Transverse colon (tissue), 4 donors: ENCODE measurements at regions not wholly inside any gene's neighbourhood (a gene's known extent, or its start where the extent isn't known, plus 50 kb on each side); places are given as distances from the start of the nearest gene placed in this dataset.
A peak's percentile ranks its signal among the peaks of the same experiment; 100 is the strongest.

Source experiments
- DNase-seq: peaks from one replicate; pipeline ENCODE4 v3.0.0-alpha.2; 2019
- H3K27ac ChIP-seq, 4 donors: fragments of 200-600 bp; sonication (generic); 2 replicates each; pipeline ENCODE4 v1.5.1; 2016 to 2018; ENCODE audit warnings: inconsistent platforms in 4 of 4
- H3K27me3 ChIP-seq: fragments of 200-600 bp; sonication (generic); 2 replicates; pipeline ENCODE4 v1.5.1; 2017; ENCODE audit warnings: inconsistent platforms
- H3K36me3 ChIP-seq, 4 donors: fragments of 200-600 bp; sonication (generic); 2 replicates each; pipeline ENCODE4 v1.5.1; 2017 to 2019; ENCODE audit warnings: inconsistent platforms in 4 of 4
- H3K4me1 ChIP-seq, 4 donors: fragments of 200-600 bp; sonication (generic); 2 replicates each; pipeline ENCODE4 v1.5.1; 2017 to 2020; ENCODE audit warnings: inconsistent platforms in 4 of 4
- H3K4me3 ChIP-seq, 4 donors: fragments of 200-600 bp; sonication (generic); 1 replicate in 1 of 4; 2 replicates in 3 of 4; pipeline versions ENCODE4 v1.5.1 to v1.6.1; 2017 to 2019; ENCODE audit warnings: inconsistent platforms in 4 of 4
- H3K9me3 ChIP-seq, 2 donors: fragments of 200-600 bp; sonication (generic); 2 replicates each; pipeline ENCODE4 v1.5.1; 2017 to 2019; ENCODE audit warnings: inconsistent platforms in 2 of 2
- CTCF ChIP-seq, 5 experiments: fragments of 200-600 bp in 3 of 5; fragments of 450-650 bp in 2 of 5; sonication (generic) in 3 of 5; IDR thresholded peaks; 1 replicate in 2 of 5; 2 replicates in 3 of 5; pipeline ENCODE4 v1.5.1; 2016 to 2017; ENCODE audit warnings: antibody characterized with exemption in 5 of 5, inconsistent platforms in 3 of 5, mild to moderate bottlenecking in 2 of 5, moderate library complexity in 1 of 5
- EP300 ChIP-seq: sonication (generic); formaldehyde crosslinking; IDR thresholded peaks from one replicate; pipeline ENCODE4 v1.6.1; 2017; ENCODE audit warnings: antibody characterized with exemption, low read depth
- POLR2A ChIP-seq: fragments of 450-650 bp; IDR thresholded peaks from one replicate; pipeline ENCODE4 v1.6.1; 2016; ENCODE audit warnings: antibody characterized with exemption, mild to moderate bottlenecking, moderate library complexity
- POLR2AphosphoS5 ChIP-seq, 3 donors: sonication (generic); formaldehyde crosslinking; IDR thresholded peaks; one replicate each; pipeline ENCODE4 v1.6.1; 2016; ENCODE audit warnings: antibody characterized with exemption in 3 of 3
- WGBS, 2 donors: methylation state at CpG; one replicate each; pipeline ENCODE4 v1.1.5; 2018; ENCODE audit warnings: low coverage in 1 of 2; 5-methylcytosine and 5-hydroxymethylcytosine counted together
- in situ Hi-C, 4 donors: fragments of 200-750 bp; cut with MboI; loops; one replicate each; pipeline versions ENCODE4 v1.15.0 to v1.15.1; 2017; ENCODE audit warnings: low sequenced_read_pairs in 3 of 4, low pct_ligation_motif_present in 1 of 4, low pct_unique_long_range_greater_than_20kb in 1 of 4
- intact Hi-C: fragments of 100-400 bp; cut with DNase I; formaldehyde crosslinking; loops from one replicate; pipeline ENCODE4 v1.15.1; 2023; ENCODE audit warnings: low total_unique reads

- no peaks in the 10 kb centered on the region for H3K4me1 ChIP-seq
- TF ChIP-seq POLR2AphosphoS5 (IDR thresholded peaks at IDR 0.05) (no peak), CTCF (IDR thresholded peaks at IDR 0.05) (no peak), POLR2A (no peak), EP300 (no peak)
- in situ Hi-C loops: no loop called here
Observed at GRCh38 chr11:76275446-76275845, 69.1 kb upstream of the WNT11 start.

DNA sequence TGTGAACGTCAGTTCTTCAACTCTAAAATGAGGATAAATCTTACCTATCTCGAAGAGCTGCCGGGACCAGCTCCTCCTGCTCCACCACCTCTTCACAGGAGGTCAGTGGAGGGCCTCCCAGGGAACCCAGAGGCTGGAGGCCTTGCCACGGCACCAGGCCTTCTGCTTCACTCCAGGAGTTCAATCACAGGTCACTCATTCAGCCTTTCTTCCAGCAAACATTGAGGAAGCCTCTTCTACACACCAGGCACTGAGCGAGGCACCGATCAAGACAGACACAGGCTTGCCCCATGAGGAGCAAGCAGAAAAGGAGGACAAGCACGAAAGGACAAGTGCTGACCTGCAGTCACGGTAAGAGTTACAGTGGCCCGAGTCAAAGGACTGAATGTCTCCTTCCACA lies 64.8 kb upstream of the WNT11 start:
- Histone ChIP-seq H3K4me1 (no peaks in the 10 kb centered on the region), H3K36me3 (no peaks in the 10 kb centered on the region), H3K27me3 (no peaks in the 10 kb centered on the region), H3K27ac (no peak overlapping the region), H3K4me3 (no peak overlapping the region), H3K9me3 (no peaks in the 10 kb centered on the region)
- DNase-seq: no peak
- intact Hi-C loops (no loop called here), in situ Hi-C loops (no loop called here)
- 85 to 87% methylated on average over 8 to 9 of the region's 9 CpGs for WGBS, 2 donors
- TF ChIP-seq CTCF (IDR thresholded peaks at IDR 0.05) (no peak), POLR2AphosphoS5 (IDR thresholded peaks at IDR 0.05) (no peak), EP300 (no peak), POLR2A (no peak)

More at GRCh38 chr11:76275446-76275845, 69.1 kb upstream of the WNT11 start:
- H3K27ac ChIP-seq: no peak overlapping the region
- no peaks in the 10 kb centered on the region for H3K36me3 ChIP-seq
- WGBS, 2 donors: 85 to 91% methylated on average over 2 to 7 of the region's 7 CpGs
- intact Hi-C loops: no loop called here
- no peak for DNase-seq
- no peak overlapping the region for H3K4me3 ChIP-seq
- no peaks in the 10 kb centered on the region for H3K27me3 ChIP-seq
- no peaks in the 10 kb centered on the region for H3K9me3 ChIP-seq

DNA sequence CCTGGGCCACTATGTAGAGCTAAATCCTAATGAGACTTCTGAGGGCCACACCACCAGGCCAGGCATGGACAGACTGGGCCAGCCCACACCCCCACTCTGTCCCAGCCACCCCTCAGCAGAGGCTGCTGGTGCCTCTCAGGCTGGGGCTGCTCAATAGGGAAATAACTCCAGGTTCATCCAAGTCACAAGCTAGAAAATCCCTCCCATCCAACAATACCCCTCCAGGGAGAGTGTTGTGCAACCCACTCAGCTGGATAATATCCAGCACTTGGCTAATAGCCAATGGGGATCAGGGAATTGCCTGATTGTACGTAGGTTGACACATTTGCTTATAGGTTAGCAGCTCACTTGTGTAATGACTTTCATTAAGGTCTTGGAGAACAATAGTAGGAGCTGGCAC lies 64.1 kb upstream of the WNT11 start:
- Histone ChIP-seq H3K9me3 (no peaks in the 10 kb centered on the region), H3K27me3 (no peaks in the 10 kb centered on the region), H3K4me1 (no peaks in the 10 kb centered on the region), H3K4me3 (no peak overlapping the region), H3K36me3 (no peaks in the 10 kb centered on the region), H3K27ac (peak overlapping the region in 1 of 4 donors; percentile 25)
- in situ Hi-C loops (no loop called here), intact Hi-C loops (no loop called here)
- no peak for TF ChIP-seq POLR2AphosphoS5 (IDR thresholded peaks at IDR 0.05)
- no peak for TF ChIP-seq EP300
- TF ChIP-seq CTCF (IDR thresholded peaks at IDR 0.05): no peak
- TF ChIP-seq POLR2A: no peak
- WGBS, 2 donors: 71 to 81% methylated on average over 1 of the region's 1 CpG
- no peak for DNase-seq

DNA sequence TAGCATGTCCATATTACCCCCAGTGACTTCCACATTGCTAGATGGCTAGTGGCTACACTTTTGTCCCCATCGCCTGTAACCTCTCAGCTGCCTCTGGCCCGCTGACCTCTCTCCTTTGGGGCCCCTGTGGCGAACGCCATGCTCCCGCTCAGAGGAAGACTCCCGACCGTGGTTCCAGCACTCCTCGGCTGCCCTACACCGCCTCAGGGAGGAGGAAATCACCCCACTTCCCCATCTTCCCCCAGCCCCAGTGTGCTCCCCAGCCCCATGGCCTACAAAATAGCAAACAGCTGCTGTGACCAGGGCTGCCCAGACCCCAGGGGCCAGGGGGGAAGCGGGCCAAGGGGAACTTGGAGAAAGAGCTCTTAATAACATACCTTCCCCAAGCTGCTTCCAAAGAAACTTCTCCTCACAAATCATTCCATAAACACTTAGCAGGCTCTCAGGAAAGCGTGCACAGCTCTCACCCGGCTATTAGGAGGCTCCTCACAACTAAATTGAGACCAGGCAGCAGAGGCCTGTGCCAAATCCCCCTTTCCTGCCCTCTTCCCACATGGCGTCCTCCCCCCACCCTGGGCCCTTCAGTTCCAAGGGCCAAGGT lies 63.5 kb upstream of the WNT11 start:
- Histone ChIP-seq H3K9me3 (no peaks in the 10 kb centered on the region), H3K27me3 (no peaks in the 10 kb centered on the region), H3K27ac (peak overlapping the region in 1 of 4 donors; percentile 25), H3K4me3 (no peak overlapping the region), H3K4me1 (no peaks in the 10 kb centered on the region), H3K36me3 (no peaks in the 10 kb centered on the region)
- intact Hi-C loops: no loop called here
- no peak for DNase-seq
- 81 to 90% methylated on average over 2 to 13 of the region's 13 CpGs for WGBS, 2 donors
- in situ Hi-C loops: no loop called here
- TF ChIP-seq POLR2A (no peak), POLR2AphosphoS5 (IDR thresholded peaks at IDR 0.05) (no peak), EP300 (no peak), CTCF (IDR thresholded peaks at IDR 0.05) (no peak)
